ENCODE measurements at regions not wholly inside any gene's neighbourhood (a gene's known extent, or its start where the extent isn't known, plus 50 kb on each side); places are given as distances from the start of the nearest gene placed in this dataset.

GRCh38 chr6:28811873-28812272 is 111.9 kb downstream of the TRIM27 start:
- TF ChIP-seq CTCF (IDR thresholded peaks at IDR 0.05), result no peak
- no peak for TF ChIP-seq POLR2AphosphoS5 (IDR thresholded peaks at IDR 0.05; ENCODE audit: insufficient read depth in 1 of 2, low read depth in 1 of 2)
